ENCODE measurements at regions not wholly inside any gene's neighbourhood (a gene's known extent, or its start where the extent isn't known, plus 50 kb on each side); places are given as distances from the start of the nearest gene placed in this dataset.
"Not testable (repeated sequence)": the region's sequence is repeated elsewhere in the genome, so short reads cannot be mapped to it uniquely, and the experiment has no call there.

- no peak overlapping the region for H3K27ac ChIP-seq
- no peak overlapping the region for H3K4me3 ChIP-seq
Observed at GRCh38 chr22:44567846-44568493, 69.9 kb upstream of the RTL6 start.

- H3K4me3 ChIP-seq, H3K27ac ChIP-seq: not testable (repeated sequence)
Observed at GRCh38 chr22:44567378-44567841, 69.4 kb upstream of the RTL6 start.

DNA sequence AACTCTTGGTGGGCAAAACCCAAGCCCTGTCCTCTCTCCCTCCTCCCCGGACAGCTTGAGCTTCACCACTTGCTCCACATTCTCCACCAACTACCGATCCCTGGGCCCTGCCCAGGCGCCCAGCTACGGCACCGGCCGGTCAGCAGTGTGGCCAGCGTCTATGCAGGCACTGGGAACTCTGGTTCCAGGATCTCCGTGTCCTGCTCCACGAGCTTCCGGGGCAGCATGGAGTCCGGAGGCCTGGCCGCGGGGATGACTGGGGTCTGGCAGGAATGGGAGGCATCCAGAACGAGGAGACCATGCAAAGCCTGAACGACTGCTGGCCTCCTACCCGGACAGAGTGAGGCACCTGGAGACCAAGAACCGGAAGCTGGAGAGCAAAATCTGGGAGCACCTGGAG, 68.9 kb upstream of the RTL6 start:
- Histone ChIP-seq H3K4me3 (no peak overlapping the region), H3K27ac (no peak overlapping the region)

DNA sequence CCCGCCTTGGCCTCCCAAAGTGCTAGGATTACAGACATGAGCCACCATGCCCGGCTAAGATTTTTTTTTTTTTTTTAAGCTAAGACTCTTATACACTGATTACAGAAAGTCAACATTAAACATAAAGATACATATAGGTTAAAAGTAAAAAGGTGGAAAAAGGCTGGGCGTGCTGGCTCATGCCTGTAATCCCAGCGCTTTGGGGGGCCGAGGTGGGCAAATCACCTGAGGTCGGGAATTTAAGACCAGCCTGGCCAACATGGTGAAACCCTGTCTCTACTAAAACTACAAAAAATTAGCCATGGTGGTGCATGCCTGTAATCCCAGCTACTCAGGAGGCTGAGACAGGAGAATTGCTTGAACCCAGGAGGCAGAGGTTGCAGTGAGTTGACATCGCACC, 64.6 kb upstream of the RTL6 start:
- H3K4me3 ChIP-seq, H3K27ac ChIP-seq: not testable (repeated sequence)

DNA sequence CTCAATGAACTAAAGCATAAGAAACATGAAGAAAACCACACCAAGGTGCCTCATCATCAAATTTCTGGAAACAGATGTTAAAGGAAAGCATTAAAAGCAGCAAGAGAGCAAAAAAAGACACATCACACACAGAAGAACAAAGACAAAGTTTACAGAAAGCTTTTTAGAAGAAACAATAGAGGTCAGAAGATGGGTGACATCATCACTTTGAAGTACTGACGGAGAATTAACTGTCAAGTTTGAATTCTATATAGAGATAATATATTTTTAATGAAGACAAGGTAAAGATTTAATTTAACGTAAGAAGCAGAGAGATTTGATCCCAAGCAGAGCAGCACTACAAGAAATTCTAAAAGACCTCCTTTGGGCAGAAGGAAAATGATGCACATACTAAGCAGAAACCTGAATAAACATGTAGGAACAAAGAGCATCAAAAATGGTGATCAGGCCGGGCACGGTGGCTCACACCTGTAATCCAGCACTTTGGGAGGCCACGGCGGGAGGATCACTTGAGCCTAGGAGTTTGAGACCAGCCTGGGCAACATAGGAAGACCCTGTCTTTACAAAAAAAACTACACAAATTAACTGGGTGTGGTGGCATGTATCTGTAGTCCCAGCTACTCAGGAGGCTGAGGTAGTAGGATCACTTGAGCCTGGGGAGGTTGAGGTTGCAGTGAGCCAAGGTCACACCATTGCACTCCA, 63.3 kb upstream of the RTL6 start:
- Histone ChIP-seq H3K27ac (no peak overlapping the region), H3K4me3 (no peak overlapping the region)

GRCh38 chr22:44558671-44559070, 60.6 kb upstream of the RTL6 start:
- H3K4me3 ChIP-seq, H3K27ac ChIP-seq: not testable (repeated sequence)

DNA sequence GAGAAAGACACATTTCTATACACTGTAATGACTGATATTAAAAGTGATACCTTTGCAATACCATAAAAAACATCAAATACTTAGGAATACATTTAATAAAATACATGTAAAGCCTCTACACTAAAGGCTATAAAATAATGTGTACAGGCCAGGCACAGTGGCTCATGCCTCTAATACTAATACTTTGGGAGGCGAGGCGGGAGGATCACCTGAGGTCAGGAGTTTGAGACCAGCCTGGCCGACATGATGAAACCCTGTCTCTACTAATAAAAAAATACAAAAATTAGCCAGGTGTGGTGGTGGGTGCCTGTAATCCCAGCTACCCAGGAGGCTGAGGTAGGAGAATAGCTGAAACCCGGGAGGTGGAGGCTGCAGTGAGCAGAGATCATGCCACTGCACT, 59.8 kb upstream of the RTL6 start:
- not testable (repeated sequence) for H3K4me3 ChIP-seq, H3K27ac ChIP-seq

DNA sequence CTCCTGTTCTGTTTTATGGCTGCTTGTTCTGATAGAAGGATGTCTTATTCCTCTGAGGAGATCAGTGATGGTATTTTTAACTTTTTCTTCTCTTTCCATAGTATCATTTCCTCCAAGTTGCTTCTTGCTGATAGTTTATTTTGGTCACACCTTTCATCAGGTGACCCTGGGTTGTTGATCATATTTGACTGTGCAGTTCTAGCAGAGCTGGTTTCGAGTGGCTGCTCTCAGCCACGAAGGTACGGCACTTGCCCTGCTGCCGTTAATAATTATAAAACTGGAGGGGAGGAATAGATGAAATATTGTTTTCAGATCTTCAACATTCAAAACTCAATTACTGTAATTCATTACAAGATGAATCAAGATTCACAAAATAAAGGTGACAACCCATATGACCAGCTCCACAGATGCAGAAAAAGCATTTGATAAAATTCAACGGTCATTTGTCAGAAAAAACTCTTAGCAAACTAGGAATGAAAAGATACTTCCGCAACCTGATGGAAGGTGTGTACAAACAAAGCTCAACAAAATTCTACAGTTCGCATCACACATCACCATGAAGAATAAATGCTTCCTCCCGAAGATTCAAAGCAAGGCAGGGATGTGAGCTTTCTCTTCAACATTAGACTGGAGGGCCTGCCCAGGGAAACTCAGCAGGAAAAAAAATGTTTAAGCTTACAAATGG, 59.2 kb upstream of the RTL6 start:
- no peak overlapping the region for H3K27ac ChIP-seq
- no peak overlapping the region for H3K4me3 ChIP-seq

DNA sequence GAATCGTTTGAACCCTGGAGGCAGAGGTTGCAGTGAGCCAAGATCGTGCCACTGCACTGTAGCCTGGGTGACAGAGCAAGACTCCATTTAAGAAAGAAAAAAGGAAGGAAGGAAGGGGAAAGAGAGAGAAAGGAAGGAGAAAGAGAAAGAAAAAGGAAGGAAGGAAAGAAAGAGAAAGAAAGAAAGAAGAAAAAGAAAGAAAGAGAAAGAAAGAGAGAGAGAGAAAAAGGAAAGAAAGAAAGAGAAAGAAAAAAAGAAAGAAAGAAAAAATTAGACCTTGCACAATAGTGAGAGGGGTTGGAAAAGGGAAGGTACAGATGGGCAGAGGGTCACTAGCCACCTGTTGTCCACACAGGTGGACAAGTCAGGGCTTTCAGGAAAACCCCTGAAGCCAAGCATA, 57.6 kb upstream of the RTL6 start:
- Histone ChIP-seq H3K27ac (no peak overlapping the region), H3K4me3 (no peak overlapping the region)

DNA sequence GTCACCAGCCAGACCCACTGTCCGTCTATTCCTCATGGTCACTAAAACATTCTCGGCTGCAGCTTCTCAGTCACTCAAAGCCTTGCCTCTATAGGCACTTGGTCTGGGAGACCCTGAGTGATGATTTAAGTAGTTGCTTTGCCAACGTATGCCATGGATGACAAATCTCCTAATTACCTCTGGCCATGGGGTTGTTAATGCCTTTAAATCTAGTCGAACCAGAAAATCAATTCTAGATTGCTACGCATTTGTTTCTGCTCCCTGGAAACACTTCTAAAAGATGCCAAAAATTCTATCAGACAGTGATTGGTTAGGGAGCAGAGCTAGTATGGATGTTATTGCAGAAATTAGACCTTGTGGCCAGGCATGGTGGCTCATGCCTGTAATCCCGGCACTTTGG, 57.0 kb upstream of the RTL6 start:
- Histone ChIP-seq H3K4me3 (no peak overlapping the region), H3K27ac (no peak overlapping the region)

DNA sequence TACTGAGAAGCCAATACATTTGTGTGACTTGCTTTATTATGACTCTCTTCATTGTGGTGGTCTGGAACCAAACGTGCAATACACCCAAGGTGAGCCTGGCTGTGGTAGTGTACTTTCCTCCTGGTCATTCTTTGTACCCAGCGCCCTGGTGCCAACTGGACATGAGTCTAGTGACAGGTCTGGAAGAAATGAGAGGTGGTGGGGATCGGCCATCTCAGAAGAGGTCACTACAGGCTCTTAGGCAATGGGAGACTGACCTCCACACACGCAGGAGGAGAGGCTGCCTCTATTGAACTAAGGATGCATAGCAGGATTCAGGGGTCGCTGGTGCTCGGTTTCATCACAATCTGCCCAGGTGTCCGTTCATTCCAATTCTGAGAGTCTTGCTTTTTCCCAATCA, 56.4 kb upstream of the RTL6 start:
- no peak overlapping the region for H3K27ac ChIP-seq
- no peak overlapping the region for H3K4me3 ChIP-seq

- H3K27ac ChIP-seq, result peak overlapping the region in 2 of 21 experiments; percentile 1 to 25
- H3K4me3 ChIP-seq, result peak overlapping the region in 1 of 7 experiments; percentile 3
Observed at GRCh38 chr22:44550711-44551491, 52.9 kb upstream of the RTL6 start.

DNA sequence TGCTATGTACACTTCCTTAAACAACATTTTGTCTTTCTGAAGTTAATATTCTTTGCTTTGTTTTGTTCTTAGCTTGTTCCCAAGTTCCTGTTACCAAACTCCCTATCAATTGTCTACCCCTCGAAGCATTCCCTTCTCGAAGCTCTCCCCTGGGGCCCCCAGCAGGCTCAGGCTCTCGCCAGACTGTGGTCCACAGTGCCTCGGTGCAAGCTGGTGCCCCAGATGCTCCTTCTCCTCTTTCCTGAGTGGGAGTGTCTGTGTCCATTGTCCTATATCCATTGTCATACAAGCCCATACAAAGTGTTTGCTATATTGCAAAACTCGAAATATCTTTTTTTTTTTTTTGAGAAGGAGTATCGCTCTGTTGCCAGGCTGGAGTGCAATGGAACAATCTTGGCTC, 51.7 kb upstream of the RTL6 start:
- H3K27ac ChIP-seq, result no peak overlapping the region
- H3K4me3 ChIP-seq, result no peak overlapping the region

GRCh38 chr22:44548981-44549380, 50.9 kb upstream of the RTL6 start:
- Histone ChIP-seq H3K4me3 (no peak overlapping the region), H3K27ac (no peak overlapping the region)

Data from skin epidermis (tissue), 12 donors.